Left ventricle myocardium inferior (tissue), 1 donor: ENCODE measurements at regions not wholly inside any gene's neighbourhood (a gene's known extent, or its start where the extent isn't known, plus 50 kb on each side); places are given as distances from the start of the nearest gene placed in this dataset.

Experiments used
- DNase-seq: peaks from one replicate; pipeline ENCODE4 v3.0.0-alpha.2; 2020
- H3K27ac ChIP-seq: fragments of 200-600 bp; replicated peaks from 2 replicates; pipeline ENCODE4 v1.8.0; 2021
- H3K27me3 ChIP-seq: fragments of 200-600 bp; 2 replicates; pipeline ENCODE4 v1.8.0; 2021; ENCODE audit warnings: low read depth
- H3K36me3 ChIP-seq: fragments of 200-600 bp; 2 replicates; pipeline ENCODE4 v1.8.0; 2021
- H3K4me1 ChIP-seq: fragments of 200-600 bp; 2 replicates; pipeline ENCODE4 v1.8.0; 2021
- H3K4me3 ChIP-seq: fragments of 200-600 bp; 2 replicates; pipeline ENCODE4 v1.8.0; 2021; ENCODE audit warnings: mild to moderate bottlenecking, moderate library complexity
- H3K9me3 ChIP-seq: fragments of 200-600 bp; replicated peaks from 2 replicates; pipeline ENCODE4 v1.8.0; 2021
- intact Hi-C: fragments of 100-400 bp; cut with micrococcal nuclease; formaldehyde crosslinking; loops from one replicate; pipeline ENCODE4 v1.11.0; 2022
- TF ChIP-seq, protein P1 (sequence below): fragments of 200-600 bp; IDR thresholded peaks from 2 replicates; pipeline ENCODE4 v1.8.0; 2021; ENCODE audit warnings: antibody characterized with exemption, mild to moderate bottlenecking, borderline replicate concordance
- donor health status: DM: no; HTN: yes; CAD: no; lungs with severe emphysema.

DNA sequence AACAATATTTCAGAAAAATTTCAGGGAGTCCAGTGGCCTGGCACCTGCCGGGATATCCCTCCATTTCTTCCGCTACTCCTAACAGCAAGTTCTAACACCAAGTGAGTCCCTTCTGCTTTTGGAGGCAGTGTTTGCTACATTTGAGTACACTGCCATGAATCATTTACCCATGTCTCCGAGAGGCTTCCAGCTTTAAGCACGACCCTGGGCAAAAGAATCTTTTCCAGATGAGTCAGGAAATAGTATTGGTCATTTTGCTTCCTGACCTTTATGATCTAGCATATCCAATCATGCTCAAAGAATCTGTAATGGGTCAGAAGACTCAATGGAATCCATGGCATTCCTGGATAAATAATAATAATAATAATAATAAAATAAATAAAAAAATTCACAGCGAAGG, 60.7 kb upstream of the FMN2 start:
- H3K4me1 ChIP-seq: no peaks in the 10 kb centered on the region
- no peak overlapping the region for H3K27ac ChIP-seq
- DNase-seq: no peak
- H3K9me3 ChIP-seq: peaks cover 3% of the 10 kb centered on the region
- H3K36me3 ChIP-seq: no peaks in the 10 kb centered on the region
- intact Hi-C loops: no loop called here
- no peaks in the 10 kb centered on the region for H3K27me3 ChIP-seq
- no peak overlapping the region for H3K4me3 ChIP-seq
- TF ChIP-seq, protein P1, sequence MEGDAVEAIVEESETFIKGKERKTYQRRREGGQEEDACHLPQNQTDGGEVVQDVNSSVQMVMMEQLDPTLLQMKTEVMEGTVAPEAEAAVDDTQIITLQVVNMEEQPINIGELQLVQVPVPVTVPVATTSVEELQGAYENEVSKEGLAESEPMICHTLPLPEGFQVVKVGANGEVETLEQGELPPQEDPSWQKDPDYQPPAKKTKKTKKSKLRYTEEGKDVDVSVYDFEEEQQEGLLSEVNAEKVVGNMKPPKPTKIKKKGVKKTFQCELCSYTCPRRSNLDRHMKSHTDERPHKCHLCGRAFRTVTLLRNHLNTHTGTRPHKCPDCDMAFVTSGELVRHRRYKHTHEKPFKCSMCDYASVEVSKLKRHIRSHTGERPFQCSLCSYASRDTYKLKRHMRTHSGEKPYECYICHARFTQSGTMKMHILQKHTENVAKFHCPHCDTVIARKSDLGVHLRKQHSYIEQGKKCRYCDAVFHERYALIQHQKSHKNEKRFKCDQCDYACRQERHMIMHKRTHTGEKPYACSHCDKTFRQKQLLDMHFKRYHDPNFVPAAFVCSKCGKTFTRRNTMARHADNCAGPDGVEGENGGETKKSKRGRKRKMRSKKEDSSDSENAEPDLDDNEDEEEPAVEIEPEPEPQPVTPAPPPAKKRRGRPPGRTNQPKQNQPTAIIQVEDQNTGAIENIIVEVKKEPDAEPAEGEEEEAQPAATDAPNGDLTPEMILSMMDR: no peak

DNA sequence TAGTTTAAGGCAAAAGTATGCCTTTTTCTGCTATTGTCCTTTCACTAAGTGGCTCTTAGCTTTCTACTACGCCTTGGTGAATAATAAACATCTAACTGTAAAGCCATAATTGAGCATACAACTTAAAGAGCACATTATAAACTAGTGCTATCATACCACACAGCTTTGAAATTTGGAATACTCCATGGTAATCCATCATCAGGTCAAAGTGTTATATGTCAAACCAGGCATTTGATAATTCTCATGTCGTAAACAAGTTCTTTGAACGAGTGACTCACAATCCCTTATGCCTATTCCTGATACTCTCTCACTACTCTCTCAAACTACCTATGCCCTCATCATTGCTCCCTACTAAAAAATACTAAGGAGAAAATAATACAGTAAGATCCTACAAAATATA, 60.3 kb upstream of the FMN2 start:
- peaks cover 6% of the 10 kb centered on the region for H3K9me3 ChIP-seq
- no peak overlapping the region for H3K27ac ChIP-seq
- no peaks in the 10 kb centered on the region for H3K4me1 ChIP-seq
- H3K36me3 ChIP-seq: no peaks in the 10 kb centered on the region
- H3K4me3 ChIP-seq: no peak overlapping the region
- TF ChIP-seq, protein P1: no peak
- intact Hi-C loops: no loop called here
- no peaks in the 10 kb centered on the region for H3K27me3 ChIP-seq
- DNase-seq: no peak

DNA sequence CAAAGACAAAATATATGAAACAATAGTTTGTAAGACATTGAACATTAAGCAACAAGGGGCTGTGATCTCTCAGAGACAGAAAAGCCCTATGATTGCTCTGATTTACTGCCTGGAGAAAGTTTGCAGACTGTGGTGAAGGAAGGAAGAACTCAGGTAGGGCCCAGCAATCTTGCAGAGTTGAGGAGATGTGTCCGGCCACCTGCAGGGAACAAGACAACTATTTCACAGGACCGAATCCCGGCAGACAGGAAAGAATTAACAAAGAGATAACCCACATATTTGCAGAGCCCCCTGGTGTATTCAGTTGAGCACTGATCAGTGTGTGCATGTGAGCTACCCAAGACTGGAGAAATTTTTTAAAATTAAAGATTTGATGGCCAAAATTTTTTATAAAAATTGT, 58.3 kb upstream of the FMN2 start:
- Histone ChIP-seq H3K9me3 (peaks cover 12% of the 10 kb centered on the region), H3K27me3 (no peaks in the 10 kb centered on the region), H3K36me3 (no peaks in the 10 kb centered on the region), H3K4me1 (no peaks in the 10 kb centered on the region), H3K4me3 (no peak overlapping the region), H3K27ac (no peak overlapping the region)
- intact Hi-C loops: no loop called here
- TF ChIP-seq, protein P1: no peak
- DNase-seq: no peak

DNA sequence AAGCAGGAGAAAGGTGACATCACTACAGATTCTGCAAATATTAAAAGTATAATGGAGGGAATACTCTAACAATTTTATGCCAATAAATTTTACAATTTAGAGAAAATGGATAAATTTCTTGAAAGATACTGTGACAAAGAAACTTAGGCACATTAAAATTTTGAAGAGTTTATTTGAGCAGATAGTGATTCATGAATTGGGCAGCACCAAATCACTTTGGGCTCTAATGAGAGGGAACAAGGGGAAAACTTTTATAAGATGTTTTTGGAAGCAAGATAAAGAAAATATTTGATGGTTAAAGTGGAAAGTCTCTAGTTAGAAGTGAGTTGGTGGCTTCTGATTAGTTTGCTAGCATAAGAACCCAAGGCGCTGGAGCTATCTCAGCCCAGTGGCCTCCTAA, 55.2 kb upstream of the FMN2 start:
- no peaks in the 10 kb centered on the region for H3K36me3 ChIP-seq
- TF ChIP-seq, protein P1: no peak
- peaks cover 5% of the 10 kb centered on the region for H3K27me3 ChIP-seq
- H3K4me1 ChIP-seq: no peaks in the 10 kb centered on the region
- H3K4me3 ChIP-seq: no peak overlapping the region
- H3K9me3 ChIP-seq: peaks cover 12% of the 10 kb centered on the region
- intact Hi-C loops: no loop called here
- no peak for DNase-seq
- no peak overlapping the region for H3K27ac ChIP-seq
